Neural crest cell (in vitro differentiated cells): ENCODE measurements at regions not wholly inside any gene's neighbourhood (a gene's known extent, or its start where the extent isn't known, plus 50 kb on each side); places are given as distances from the start of the nearest gene placed in this dataset.

ENCODE experiments used
- DNase-seq: peaks from one replicate; pipeline ENCODE4 v3.0.0; 2021; ENCODE audit warnings: low read depth, mixed read lengths, low spot score
- H3K27ac Mint-ChIP-seq: one replicate; pipeline ENCODE4 v1.8.0; 2021; ENCODE audit warnings: mild to moderate bottlenecking, mixed read lengths; ENCODE audit not compliant: unreplicated experiment
- H3K27me3 Mint-ChIP-seq: 2 replicates; pipeline ENCODE4 v1.8.0; 2021; ENCODE audit warnings: low read depth, mild to moderate bottlenecking, mixed read lengths
- H3K36me3 Mint-ChIP-seq: 2 replicates; pipeline ENCODE4 v1.8.0; 2021; ENCODE audit warnings: low read depth, mild to moderate bottlenecking, mixed read lengths
- H3K4me1 Mint-ChIP-seq: 2 replicates; pipeline ENCODE4 v1.8.0; 2021; ENCODE audit warnings: mixed read lengths
- H3K4me3 Mint-ChIP-seq: one replicate; pipeline ENCODE4 v1.8.0; 2021; ENCODE audit warnings: mild to moderate bottlenecking, mixed read lengths
- H3K9me3 Mint-ChIP-seq: 2 replicates; pipeline ENCODE4 v1.8.0; 2021; ENCODE audit warnings: mixed read lengths
- TF ChIP-seq, protein P1 (sequence below): fragments of 200-600 bp; sonication (generic); conservative IDR thresholded peaks from 2 replicates; pipeline ENCODE4 v1.5.0; 2021; ENCODE audit warnings: antibody characterized with exemption, mild to moderate bottlenecking

- Mint-ChIP-seq H3K27me3 (no peaks in the 10 kb centered on the region), H3K4me1 (no peaks in the 10 kb centered on the region), H3K9me3 (peaks cover 6% of the 10 kb centered on the region), H3K4me3 (no peak overlapping the region), H3K36me3 (no peaks in the 10 kb centered on the region), H3K27ac (no peak overlapping the region)
- DNase-seq, result no peak
- TF ChIP-seq, protein P1, sequence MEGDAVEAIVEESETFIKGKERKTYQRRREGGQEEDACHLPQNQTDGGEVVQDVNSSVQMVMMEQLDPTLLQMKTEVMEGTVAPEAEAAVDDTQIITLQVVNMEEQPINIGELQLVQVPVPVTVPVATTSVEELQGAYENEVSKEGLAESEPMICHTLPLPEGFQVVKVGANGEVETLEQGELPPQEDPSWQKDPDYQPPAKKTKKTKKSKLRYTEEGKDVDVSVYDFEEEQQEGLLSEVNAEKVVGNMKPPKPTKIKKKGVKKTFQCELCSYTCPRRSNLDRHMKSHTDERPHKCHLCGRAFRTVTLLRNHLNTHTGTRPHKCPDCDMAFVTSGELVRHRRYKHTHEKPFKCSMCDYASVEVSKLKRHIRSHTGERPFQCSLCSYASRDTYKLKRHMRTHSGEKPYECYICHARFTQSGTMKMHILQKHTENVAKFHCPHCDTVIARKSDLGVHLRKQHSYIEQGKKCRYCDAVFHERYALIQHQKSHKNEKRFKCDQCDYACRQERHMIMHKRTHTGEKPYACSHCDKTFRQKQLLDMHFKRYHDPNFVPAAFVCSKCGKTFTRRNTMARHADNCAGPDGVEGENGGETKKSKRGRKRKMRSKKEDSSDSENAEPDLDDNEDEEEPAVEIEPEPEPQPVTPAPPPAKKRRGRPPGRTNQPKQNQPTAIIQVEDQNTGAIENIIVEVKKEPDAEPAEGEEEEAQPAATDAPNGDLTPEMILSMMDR, result no peak
Observed at GRCh38 chr6:137767465-137767864, 99.6 kb upstream of the TNFAIP3 start.

DNA sequence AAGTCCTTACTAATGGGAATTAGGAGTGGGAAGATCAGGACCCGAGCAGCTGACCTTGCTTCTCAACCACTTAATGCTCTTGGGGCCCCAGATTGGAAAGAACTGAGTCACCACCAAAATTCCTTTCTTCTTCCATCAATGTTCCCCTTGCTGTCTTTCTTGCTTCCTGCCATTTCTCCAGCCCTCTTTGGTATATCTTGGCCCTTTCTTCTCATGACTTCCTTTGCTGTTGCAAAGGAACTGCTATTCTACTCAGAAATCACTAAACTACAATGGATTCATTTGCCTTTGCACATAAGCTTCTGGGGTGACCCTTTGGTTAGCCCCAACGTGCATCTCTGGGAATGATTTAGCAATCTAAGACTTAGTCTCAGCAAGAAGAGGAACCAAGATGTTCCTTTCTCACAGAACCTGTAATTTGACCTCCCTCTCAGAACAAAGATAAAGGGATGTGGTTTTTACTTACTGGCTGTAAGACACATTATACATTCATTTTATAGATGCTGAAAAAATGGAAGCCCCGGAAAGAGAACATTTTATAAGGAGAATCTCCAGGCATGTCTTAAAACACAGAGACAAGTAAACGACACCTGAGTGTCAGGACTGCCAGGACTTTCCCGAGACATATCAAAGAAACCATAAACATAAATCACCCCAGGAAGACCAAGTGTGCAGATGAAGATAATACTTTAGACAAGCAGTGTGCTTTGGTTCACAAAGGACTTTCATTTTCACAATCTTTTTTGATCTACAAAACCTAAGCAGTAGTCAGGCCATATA is 99.0 kb upstream of the TNFAIP3 start:
- no peaks in the 10 kb centered on the region for H3K36me3 Mint-ChIP-seq
- H3K4me1 Mint-ChIP-seq, result no peaks in the 10 kb centered on the region
- TF ChIP-seq, protein P1, result no peak
- DNase-seq, result no peak
- no peak overlapping the region for H3K27ac Mint-ChIP-seq
- no peaks in the 10 kb centered on the region for H3K27me3 Mint-ChIP-seq
- H3K9me3 Mint-ChIP-seq, result peaks cover 4% of the 10 kb centered on the region
- no peak overlapping the region for H3K4me3 Mint-ChIP-seq

DNA sequence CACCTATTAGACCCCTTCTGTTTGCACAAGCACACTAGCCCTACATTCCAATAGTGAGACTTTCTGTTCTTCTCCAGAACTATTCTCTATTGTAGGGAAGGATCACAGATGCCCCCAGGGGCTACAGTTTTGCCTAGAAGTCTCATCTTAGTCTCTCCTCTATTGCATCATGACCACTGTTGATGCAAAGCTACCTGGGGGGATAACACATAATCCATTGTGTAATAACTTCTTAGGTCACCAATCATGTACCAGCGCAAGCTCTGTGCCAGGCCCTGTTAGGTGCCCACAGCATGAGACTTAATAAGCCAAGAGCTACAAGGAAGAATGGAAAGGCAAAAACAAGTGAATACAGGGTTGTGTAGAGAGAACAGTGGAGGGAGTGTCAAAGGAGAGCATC is 98.1 kb upstream of the TNFAIP3 start:
- no peak for DNase-seq
- Mint-ChIP-seq H3K4me1 (no peaks in the 10 kb centered on the region), H3K27me3 (no peaks in the 10 kb centered on the region), H3K36me3 (no peaks in the 10 kb centered on the region), H3K9me3 (peaks cover 4% of the 10 kb centered on the region), H3K4me3 (no peak overlapping the region), H3K27ac (no peak overlapping the region)
- TF ChIP-seq, protein P1, result no peak

DNA sequence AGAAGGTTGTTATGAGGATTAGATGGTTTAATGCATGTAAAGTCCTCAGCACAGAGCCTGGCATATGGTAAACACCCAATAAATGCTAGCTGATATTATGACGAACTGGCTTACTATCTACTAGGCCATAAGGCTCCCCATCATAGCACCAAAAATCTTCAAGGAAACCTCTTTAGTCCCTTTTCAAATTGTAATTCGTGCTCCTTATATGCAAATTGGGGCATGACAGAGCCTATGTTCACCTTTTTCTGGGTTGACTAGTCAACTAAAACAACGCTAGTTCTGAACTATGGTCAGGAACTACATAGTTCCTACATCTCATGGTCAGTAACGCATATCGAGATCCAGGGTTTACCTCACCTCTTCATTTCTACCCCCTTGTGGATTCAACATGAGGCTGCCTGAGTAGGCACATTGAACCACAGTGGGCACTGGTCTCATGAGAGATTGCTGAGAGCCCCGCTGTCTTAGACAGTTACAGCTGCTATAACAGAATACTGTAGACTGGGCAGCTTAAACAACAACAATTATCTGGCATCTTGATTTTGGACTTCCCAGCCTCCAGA is 97.2 kb upstream of the TNFAIP3 start:
- TF ChIP-seq, protein P1, result no peak
- Mint-ChIP-seq H3K9me3 (peaks cover 4% of the 10 kb centered on the region), H3K27ac (no peak overlapping the region), H3K27me3 (no peaks in the 10 kb centered on the region), H3K36me3 (no peaks in the 10 kb centered on the region), H3K4me1 (no peaks in the 10 kb centered on the region), H3K4me3 (no peak overlapping the region)
- no peak for DNase-seq

GRCh38 chr6:137772541-137773250 is 94.4 kb upstream of the TNFAIP3 start:
- H3K9me3 Mint-ChIP-seq, result peaks cover 4% of the 10 kb centered on the region
- H3K27ac Mint-ChIP-seq, result no peak overlapping the region
- H3K4me3 Mint-ChIP-seq, result no peak overlapping the region
- TF ChIP-seq, protein P1, result no peak
- H3K36me3 Mint-ChIP-seq, result no peaks in the 10 kb centered on the region
- no peak for DNase-seq
- H3K4me1 Mint-ChIP-seq, result no peaks in the 10 kb centered on the region
- no peaks in the 10 kb centered on the region for H3K27me3 Mint-ChIP-seq
